Stimulated activated CD8-positive, alpha-beta memory T cell treated with anti-CD3 and anti-CD28 coated beads, Interleukin-7, amount 100 ng/mL, for 24 hours (primary cell): ENCODE measurements at regions not wholly inside any gene's neighbourhood (a gene's known extent, or its start where the extent isn't known, plus 50 kb on each side); places are given as distances from the start of the nearest gene placed in this dataset.

Experiments
- DNase-seq: peaks from one replicate; pipeline ENCODE4 v3.0.0-alpha.2; 2020; ENCODE audit warnings: low read depth

DNA sequence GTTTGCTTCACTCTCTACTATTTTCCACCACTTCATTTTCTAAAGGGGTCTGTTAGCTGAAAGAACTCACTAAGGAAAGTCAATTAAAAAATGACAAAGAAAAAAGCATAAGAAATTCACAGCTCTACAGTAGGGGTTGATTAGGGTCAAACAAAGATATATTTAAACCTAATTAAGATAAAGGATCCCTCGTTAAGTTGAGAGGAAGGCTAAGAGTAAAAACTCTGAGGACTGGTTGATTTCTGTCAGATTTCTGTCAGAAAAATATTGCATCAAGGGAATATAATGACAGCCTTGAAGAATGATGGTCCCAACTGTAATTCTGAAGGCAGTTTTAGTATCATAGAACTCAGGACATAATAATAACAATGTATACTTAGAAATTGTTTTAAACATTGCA is 218.0 kb downstream of the QDPR start:
- DNase-seq = no peak

DNA sequence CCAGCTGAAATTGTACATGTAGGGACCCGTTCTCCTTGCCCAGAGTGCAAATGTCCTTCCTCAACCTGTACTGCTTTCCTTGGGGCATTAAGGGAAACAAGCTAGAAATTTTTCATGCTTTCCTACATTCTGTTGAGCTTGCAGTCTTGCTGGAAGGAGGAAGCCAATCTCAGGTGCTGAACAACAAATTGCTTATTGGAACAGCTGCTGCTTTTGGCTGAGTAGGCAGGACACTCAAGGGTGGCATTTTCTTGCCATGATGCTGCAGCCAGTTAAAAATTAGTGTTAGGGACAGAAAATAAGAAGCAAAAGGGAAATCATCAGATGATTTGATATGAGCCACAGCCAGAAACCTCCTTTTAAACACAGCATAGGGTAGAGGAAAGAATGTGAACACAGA is 223.7 kb downstream of the QDPR start:
- no peak for DNase-seq

DNA sequence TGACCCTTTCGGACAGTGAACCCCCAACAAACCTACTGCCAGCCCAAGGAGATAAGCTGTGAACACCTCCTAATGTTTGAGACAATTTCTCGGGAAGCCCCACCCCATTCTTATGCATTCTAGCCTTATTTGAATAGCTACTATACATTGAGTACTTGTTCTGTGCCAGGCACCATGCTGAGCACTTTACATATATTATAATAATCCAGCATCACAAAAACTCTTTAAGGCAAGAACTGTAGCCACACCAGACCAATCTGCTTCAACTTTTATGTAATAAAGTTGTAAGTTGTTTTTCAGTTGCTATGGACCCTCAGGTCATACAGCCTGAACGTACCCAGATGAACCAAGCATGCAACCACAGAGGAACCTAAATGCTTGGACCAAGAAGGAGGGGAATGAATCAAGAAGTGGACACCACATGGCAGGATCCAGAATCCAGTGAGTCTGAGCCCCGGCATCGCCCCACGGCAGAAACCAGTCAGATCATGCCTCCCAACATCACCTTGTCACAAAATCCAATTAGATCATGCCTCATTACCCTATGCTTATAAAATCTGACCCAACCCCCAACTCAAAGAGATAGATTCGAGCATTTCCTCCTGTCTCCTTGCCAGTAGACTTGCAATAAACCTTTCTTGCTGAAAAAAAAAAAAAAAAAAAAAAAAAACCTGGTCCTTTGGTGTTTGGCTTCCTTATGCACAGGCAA is 225.0 kb downstream of the QDPR start:
- no peak for DNase-seq

DNA sequence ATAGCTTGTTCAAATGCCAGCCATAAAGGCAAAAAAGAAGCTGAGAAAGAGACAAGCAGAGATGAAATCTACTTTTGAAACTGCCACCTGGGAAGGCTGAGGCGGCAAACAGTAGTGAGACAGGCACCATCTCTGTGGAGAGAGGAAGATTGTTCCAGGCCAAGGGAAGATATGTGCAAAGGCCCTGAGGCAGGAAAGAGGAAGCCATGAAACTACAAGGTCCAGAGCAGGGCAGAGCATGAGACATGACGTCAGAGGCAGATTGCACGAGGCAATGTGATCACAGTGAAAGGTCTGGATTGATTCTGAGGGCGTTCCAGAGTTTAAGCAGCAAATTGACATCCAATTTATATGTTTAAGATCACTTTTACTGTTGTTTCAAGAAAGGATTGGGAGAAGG is 226.1 kb downstream of the QDPR start:
- no peak for DNase-seq

DNA sequence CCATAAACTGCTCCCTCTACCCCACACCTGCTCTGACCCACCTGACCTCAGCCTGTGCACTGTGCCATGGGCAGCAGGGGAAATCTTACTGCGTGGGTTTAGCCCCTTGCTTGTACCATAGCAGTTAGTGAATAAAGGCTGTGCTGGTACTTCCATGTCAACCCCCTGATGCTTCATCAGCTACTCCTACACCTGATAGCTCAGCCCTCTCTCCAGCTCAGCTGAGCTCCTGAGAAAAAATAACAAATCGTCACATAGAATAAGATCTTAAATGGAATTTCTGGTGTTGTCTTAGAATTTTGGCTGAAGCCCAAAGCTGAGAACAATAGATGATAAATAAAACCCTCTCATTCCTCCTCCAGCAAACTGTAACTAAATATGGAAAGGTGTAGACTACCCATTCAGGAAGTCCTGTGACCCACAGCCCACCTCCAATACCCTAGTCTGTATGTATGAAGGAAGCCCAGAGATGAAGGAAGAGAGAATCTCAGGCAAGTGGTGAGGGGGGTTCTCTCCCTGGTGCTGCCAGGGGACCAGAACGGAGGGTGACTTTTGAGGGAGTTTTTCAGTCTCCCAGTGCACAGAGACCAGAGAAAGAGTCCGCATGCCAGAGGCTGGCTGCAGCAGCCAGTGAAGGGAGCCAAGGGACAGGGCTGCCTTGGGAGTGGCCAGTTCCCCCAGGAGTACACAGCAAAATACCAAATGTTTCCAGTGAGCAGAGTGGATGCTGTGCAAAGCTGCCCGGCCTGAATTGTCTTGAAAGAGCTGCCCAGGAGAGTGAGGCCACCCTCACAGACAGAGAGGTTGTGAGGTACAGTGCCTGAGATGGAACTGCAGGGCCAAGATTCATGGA is 227.3 kb downstream of the QDPR start:
- DNase-seq = no peak

DNA sequence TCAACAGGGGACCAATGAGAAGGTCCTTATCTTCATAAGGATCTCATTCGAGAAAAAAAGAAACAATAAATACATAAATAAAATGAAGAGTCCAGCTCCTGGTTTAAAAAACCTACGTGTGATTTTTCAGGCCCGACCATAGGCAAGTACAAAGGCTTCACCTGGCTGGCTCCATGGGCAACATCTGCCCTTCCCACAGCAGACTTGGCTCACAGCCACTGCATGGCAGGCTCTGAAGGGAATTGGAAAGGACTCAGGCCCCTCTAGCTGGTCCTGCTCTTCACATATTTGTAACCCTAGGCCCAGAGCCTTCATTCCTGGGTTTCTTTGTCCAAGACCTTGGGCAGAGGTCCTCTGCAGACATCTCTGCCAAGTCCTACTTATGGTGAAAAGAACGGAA is 228.1 kb downstream of the QDPR start:
- no peak for DNase-seq

DNA sequence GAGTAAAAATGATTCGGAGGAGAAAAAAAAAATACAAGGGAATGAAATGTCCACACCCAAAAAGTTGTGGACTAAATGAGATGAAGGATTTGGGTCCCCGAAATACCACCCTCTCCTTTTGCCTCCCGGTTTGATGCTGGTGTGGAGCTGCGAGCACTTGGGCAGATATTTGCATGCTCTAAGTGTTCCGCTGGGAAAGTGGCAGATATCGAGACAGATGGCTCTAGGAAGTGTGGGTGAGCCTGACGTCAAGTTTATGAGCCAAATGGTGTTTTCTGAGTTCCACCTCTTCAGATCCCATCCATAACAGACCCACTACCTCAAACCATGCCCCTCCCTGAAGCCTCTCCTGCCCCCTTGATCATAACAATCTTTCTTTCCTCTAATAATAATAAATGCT is 228.6 kb downstream of the QDPR start:
- no peak for DNase-seq

DNA sequence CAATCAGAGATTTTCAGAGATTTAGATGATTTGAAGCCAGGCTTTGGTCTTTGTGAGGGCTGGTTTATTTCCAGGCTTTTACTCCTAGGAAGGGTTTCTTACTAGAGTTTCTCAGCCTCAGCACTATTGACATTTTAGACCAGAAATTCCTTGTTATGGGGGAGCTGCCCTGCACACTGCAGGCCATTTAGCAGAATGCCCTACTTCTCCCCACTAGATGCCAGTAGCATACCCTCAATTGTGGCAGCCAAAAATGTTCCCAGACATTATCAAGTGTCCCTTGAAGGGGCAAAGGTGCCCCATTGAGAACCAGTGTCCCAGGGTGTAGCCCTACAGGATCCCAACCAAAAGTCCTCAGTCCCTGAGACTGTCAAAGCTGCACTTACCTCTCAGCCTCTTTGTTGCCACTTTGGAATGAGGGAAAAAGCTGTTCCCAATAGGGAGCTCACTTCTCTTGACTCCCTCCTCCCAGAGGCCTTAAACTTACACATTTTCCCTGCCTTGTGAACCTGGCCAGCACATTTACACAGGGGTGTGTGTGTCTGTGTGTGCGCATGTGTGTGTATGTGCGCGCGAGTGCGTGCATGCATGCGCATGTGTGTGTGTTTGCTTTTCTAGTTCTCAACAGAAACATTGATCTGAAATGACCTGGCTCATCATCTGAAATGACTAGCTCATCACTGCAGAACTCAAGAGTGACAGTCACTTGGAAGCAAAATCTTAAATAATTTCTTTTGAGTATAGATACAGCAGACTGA is 231.4 kb downstream of the QDPR start:
- no peak for DNase-seq

DNA sequence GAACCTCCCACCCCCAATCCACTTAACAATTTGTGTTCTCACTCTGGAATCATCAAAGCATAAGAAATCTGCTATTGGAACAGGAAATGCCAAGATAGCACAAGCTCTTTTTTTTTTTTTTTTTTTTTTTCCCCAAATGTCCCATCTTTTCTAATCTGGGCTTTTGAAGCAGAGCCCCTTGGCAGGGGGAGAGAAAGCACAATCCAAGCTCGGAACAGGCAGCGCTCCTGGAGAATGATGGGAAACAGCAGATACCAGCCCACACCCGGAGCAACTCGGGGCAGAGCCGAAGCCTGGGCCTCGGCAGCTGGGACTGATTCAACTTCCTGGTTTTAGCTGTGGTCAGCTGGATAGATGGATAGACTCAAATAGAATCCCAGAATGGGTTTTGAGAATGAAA is 235.1 kb downstream of the QDPR start:
- no peak for DNase-seq

DNA sequence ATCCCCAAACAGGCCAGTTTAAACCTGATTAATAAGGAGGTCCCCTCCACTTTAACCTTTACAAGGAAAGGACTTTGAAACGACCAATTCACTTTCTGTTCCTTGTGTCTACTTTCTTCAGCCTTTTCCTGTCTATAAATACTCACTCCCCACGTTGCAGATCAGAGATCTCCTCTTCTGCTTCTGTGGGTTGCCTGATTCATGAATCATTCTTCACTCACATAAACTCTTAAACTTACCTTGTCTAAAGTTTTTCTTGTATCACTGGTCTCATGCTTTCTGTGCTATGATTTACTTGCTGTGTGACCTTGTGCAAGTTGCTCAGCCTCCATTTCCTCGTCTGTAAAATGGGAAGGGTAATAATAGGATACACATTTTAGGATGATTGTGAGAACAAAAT is 236.1 kb downstream of the QDPR start:
- DNase-seq = no peak

DNA sequence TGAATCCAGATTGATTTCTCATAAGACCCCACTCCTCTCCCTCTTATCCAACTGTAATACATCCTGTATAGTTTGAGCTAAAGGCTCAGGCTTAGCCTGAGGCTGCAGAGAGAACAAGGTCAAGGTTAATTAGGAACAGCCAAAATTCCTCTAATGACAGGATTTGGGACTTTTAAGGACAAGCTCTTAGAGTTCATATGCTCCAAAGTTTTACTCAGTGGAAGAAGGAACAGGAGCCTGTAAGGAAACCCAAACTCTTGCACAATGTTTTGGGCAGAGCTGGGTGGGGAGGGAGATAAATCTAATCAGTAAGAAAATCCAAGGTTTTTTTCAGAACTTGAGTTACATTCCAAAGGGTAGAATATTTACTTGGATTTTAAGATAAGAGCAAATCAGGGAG is 238.8 kb downstream of the QDPR start:
- no peak for DNase-seq

DNA sequence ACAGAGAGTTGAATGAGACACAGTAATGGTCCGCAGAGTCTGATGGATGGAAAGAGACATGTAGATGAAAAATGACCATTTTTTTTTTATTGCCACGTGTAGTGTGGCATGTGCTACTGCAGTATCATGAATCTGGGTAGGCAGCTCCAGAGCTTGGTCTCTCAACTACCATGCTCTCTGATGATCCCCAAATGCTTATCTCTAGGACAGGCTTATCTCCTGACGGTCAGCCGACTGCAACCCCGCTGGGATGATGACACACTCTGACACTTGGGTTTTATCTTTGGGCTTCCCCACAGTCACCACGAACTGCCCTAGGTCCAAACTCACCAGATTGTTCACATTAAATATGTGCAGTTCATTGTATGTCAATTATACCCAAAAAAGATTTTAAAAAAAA is 239.7 kb downstream of the QDPR start:
- no peak for DNase-seq

DNA sequence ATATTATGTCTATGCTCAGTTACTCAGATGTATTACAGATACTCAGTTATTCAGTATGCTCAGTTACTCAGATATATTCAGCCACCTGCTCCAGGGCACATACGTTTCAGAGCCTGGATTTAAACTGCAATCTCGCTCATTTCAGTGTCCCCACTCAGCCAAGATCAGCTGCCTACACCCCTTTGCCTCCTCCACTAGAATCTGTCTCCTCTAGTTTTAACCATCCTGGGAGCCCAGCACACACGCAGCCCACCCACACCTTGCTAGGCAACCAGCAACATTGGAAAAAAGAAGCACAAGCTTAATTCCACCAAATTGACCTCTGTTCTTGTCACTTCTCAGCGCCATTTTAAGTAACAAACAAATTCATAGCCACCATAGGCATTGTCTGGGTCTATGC is 246.2 kb downstream of the QDPR start:
- no peak for DNase-seq

DNA sequence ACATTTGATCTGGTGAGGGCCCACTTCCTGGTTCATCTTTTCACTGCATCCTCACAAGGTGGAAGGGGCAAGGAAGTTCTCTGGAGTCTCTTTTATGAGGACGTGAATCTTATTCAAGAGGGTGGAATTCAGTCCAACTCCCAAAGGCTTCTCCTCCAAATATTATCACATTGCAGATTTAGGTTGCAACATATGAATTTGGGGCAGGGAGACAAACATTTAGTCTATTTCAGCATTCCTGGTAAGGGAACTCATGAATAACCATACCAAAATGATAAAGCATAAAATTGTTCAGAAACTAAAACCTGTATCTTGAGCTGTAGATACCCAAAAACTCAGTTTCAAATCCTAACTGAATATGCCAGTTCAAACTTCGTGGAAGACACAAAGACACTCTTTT is 246.8 kb downstream of the QDPR start:
- no peak for DNase-seq

DNA sequence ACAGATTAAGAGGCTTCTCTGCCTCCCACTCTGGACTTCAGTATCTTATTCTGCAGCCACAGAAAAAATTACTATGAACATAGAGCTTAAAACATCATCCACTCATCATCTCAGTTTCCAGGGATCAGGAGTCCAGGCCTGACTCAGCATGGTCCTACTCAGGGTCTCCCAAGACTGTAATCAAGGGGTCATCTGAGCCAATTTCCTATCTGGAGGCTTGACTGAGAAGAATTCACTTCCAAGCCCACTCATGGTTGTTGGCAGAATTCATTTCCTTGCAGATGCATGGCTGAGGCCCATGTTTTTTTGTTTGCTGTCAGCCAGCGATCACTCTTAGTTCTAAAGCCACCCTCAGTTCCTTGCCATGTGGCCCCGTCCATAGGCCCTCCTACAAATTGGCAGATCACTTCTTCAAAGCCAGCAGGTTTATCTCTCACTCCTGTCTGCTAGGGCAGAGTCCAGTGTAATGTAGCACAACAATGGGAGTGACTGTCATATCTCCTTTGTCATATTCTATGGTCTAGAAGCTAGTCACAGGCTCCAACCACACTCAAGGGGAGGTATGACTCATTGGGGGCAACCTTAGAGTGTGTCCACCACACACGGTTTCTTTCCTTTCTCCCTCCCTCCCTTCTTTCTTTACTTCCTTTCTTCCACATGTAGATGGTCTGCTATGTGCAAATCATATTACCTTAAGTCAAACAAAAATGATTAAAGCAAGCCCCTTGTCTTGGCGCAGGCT is 251.6 kb downstream of the QDPR start:
- DNase-seq = no peak

DNA sequence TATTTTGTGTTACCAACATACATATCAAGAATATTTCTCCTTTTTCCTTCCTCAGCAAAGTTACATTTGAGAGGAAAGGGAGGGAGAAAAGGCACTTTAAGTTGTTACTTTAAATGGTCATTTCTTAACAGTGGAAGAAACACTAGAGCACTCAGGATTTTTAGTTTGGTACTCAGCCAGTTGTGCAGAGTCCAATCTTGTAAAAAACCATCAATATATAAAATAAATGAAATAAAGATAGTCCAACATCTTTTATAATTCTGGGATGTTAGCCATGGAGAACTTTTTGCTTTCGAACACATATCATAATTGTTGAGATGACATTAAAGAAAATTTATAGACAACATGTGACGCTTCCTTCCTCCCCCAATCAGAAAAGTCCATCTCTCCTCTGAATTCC is 253.8 kb downstream of the QDPR start:
- no peak for DNase-seq

DNA sequence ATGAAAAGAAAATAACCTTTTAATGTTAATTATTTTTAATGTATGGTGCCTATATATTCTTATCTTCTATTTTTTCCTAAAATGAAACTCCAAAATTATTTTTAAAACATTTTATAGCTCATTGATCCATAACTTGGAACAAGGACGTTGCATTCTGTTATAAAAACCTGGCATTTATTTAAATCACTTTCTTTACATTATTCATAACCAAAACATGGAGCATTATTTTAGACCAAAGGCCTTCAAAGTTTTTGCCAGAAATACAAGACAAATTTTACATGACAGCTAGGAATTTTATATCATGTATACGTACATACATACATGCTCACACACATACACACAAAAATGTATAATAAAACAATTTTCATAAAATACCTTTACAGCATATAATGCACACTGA is 259.8 kb downstream of the QDPR start:
- DNase-seq = no peak

DNA sequence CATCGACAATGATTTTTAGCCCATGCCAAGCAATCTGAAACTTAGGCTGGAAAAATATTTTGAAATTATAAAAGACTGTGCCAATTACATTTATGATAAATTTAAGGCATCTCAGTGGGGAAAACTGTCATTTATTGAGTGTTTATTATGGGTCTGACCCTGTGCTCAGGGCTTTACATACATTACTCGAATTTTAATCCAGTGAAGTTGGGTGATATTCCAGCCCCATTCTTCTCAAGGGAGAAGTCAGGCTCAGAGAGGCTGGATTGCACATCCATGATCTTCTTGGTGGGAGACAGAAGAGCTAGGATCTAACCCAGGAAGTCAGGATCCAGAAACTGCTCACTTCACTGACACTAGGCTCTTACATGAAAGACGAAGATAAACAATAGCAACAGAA is 260.8 kb downstream of the QDPR start:
- DNase-seq = no peak

DNA sequence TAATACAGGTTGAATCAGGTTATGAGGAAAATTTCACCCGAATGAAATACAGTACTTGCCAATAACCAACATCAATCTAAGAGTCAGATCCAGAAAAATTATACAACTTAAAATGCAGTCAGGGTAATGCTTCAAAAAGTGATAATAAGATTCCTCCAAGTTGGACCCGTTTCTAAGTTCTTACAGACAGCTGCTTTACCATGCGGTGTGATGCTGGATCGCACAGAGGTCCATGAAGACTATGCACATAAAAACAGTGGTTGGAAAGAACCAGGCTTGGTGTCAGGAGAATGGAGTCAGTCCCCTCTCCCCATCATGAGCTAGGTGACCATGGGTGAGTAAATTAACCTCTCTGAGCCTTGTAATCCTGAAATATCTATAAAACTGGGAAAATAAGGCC is 261.3 kb downstream of the QDPR start:
- no peak for DNase-seq

DNA sequence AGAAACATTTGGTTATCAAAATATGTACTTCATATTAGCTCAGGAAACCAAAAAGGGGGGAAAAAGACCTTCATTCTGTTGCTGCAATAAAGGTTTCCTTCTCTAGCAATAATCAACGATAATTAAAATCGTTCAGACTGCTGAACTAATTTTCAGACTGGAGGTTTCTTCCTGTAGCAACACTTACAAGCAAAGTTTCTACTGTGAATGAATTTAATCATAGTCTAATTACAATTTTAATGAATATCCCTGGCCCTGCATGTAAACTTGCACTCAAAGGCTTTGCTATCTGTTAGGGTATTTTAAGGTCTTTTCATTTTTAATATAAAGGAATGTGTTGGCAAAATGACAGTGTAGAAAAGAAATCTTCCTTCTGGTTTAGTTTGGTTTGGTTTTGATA is 265.2 kb downstream of the QDPR start:
- no peak for DNase-seq

DNA sequence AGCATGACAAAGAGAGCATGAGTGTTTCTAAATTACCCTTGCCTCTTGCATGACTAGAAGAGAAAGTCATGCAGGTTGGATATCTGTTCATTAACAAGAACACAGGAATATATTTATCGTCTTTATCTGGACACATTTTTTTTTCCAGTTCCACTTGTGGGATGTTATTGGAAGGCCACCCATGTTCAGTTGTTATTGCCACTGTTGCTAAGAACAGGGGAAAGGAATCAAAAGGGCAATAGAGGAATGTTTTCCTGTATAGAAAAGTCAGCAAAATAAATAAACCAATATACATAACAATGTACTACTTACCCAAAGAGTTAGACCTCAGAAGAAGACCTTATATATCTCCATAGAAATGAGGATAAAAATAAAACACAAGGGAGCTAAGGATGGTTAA is 270.1 kb downstream of the QDPR start:
- DNase-seq = no peak

DNA sequence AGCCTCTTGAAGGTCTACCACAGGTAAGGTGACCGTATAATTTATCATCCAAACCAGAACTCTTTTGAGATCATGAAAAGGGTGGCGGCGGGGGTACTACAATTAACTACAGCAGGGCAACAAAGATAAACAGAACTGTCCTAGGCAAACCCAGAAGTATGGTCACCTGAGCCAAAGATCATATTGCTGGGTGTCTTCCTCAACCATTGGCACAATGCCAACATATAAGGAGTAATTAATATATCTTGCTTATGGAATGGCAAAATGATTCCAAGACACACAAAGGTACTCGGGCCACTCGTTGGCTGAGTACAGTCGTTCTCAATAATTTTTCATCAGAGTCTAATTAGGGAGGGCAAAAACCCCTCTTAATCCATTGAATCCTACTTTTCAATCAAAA is 273.3 kb downstream of the QDPR start:
- no peak for DNase-seq
